Right cardiac atrium (tissue), 5 donors: ENCODE measurements at regions not wholly inside any gene's neighbourhood (a gene's known extent, or its start where the extent isn't known, plus 50 kb on each side); places are given as distances from the start of the nearest gene placed in this dataset.

Source experiments
- ATAC-seq, 2 donors: fragments of 200-7000 bp; cut with Tn5 transposase; one replicate each; pipeline versions ENCODE4 v1.8.0 to v1.9.1; 2020; ENCODE audit warnings: moderate library complexity in 2 of 2, mild to moderate bottlenecking in 1 of 2
- DNase-seq, 3 donors: peaks; one replicate each; pipeline ENCODE4 v3.0.0-alpha.2; 2020
- H3K27ac ChIP-seq: one replicate; pipeline ENCODE4 v1.5.1; 2013; ENCODE audit warnings: mild to moderate bottlenecking, low read length, control low read depth, moderate library complexity
- H3K27me3 ChIP-seq: one replicate; pipeline ENCODE4 v1.6.1; 2013; ENCODE audit not compliant: control insufficient read depth, insufficient read depth
- H3K4me1 ChIP-seq: one replicate; pipeline ENCODE4 v1.6.1; 2013; ENCODE audit warnings: low read length; ENCODE audit not compliant: control insufficient read depth, insufficient read depth
- H3K4me3 ChIP-seq: one replicate; pipeline ENCODE4 v1.5.1; 2013; ENCODE audit warnings: low read length, control low read depth
- H3K9me3 ChIP-seq: one replicate; pipeline ENCODE4 v1.6.1; 2013; ENCODE audit warnings: low read length; ENCODE audit not compliant: control insufficient read depth
- WGBS: extraction: QIAGEN DNeasy Blood & Tissue Kit; methylation state at CpG from one replicate; pipeline ENCODE4 v1.1.7; 2013; 5-methylcytosine and 5-hydroxymethylcytosine counted together
- intact Hi-C, 4 donors: fragments of 100-400 bp; cut with DNase I; formaldehyde crosslinking; loops; one replicate each; pipeline versions ENCODE4 v1.11.0 to v1.14.0; 2022 to 2023
- donor health status: healthy with polysubstance abuse.
- donor health status: DM: no; HTN: yes; CAD: no.
- donor health status: DM: no; HTN: no; CAD: no.
- donor health status: DM: no; HTN: yes; CAD: no; lungs with severe emphysema.
- donor health status: DM: yes; HTN: yes; CAD: no.

- ATAC-seq, result no peak
- H3K27me3 ChIP-seq, result no peaks in the 10 kb centered on the region
- intact Hi-C loops, result loop anchor here in 1 of 4 donors (10.0 kb wide), 1 partner anchor 495 kb away; no protein-coding TSS in a partner anchor
These were observed 392.3 kb downstream of the TMEM135 start for GRCh38 chr11:87429996-87430395.

GRCh38 chr11:87428266-87428665 lies 390.5 kb downstream of the TMEM135 start:
- intact Hi-C loops, result loop anchor here in 1 of 4 donors (10.0 kb wide), 1 partner anchor 493 kb away; no protein-coding TSS in a partner anchor
- H3K4me3 ChIP-seq, result no peak overlapping the region
- H3K27me3 ChIP-seq, result no peaks in the 10 kb centered on the region
- WGBS, result 83% methylated on average over 1 of the region's 1 CpG
- ATAC-seq, result no peak
- H3K27ac ChIP-seq, result no peak overlapping the region
- peaks cover 1% of the 10 kb centered on the region for H3K4me1 ChIP-seq
- DNase-seq, result no peak
- H3K9me3 ChIP-seq, result no peaks in the 10 kb centered on the region

More at GRCh38 chr11:87429996-87430395, 392.3 kb downstream of the TMEM135 start:
- DNase-seq, result no peak
- Histone ChIP-seq H3K4me3 (no peak overlapping the region), H3K4me1 (peaks cover 1% of the 10 kb centered on the region), H3K9me3 (no peaks in the 10 kb centered on the region), H3K27ac (no peak overlapping the region)
- 83% methylated on average over 3 of the region's 3 CpGs for WGBS

DNA sequence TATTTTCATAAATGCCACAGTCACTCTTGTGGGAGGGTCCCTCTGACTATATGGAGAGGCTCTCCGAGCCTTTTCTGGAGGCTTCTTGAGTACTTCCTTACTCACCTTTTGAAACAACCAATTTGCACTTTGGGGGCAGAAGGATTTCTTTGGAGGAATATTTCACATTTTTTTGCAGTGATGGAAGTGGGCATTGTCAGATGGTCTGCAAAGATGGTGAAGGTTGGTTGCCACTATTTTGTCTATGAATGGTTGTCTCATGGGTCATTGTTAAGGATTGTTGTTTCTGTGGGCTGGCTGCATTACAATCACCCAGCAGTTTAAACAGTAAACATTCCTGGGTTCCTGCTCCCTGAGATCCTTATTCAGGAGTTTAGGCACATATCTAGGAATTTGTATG lies 388.2 kb downstream of the TMEM135 start:
- intact Hi-C loops, result loop anchor here in 1 of 4 donors (10.0 kb wide), 1 partner anchor 491 kb away; no protein-coding TSS in a partner anchor
- Histone ChIP-seq H3K27ac (no peak overlapping the region), H3K27me3 (no peaks in the 10 kb centered on the region), H3K9me3 (no peaks in the 10 kb centered on the region), H3K4me3 (no peak overlapping the region), H3K4me1 (no peaks in the 10 kb centered on the region)
- WGBS, result 93% methylated on average over 1 of the region's 1 CpG
- DNase-seq (no peak), ATAC-seq (no peak)

- no peaks in the 10 kb centered on the region for H3K4me1 ChIP-seq
- 94% methylated on average over 5 of the region's 5 CpGs for whole genome bisulfite sequencing
- no peak overlapping the region for H3K27ac ChIP-seq
- H3K27me3 ChIP-seq, result no peaks in the 10 kb centered on the region
- no peak overlapping the region for H3K4me3 ChIP-seq
- intact Hi-C loops, result loop anchor here in 1 of 4 donors (10.0 kb wide), 1 partner anchor 491 kb away; no protein-coding TSS in a partner anchor
- H3K9me3 ChIP-seq, result no peaks in the 10 kb centered on the region
- DNase-seq, result no peak
- no peak for ATAC-seq
These were observed 387.7 kb downstream of the TMEM135 start for GRCh38 chr11:87425391-87425790.

- no peaks in the 10 kb centered on the region for H3K9me3 ChIP-seq
- H3K4me3 ChIP-seq, result no peak overlapping the region
- 59% methylated on average over 3 of the region's 3 CpGs for WGBS
- DNase-seq, result no peak
- no peak overlapping the region for H3K27ac ChIP-seq
- intact Hi-C loops, result loop anchor here in 3 of 4 donors (5.0 to 10.0 kb wide), 2 partner anchors 71 to 488 kb away; no protein-coding TSS in a partner anchor
- H3K4me1 ChIP-seq, result no peaks in the 10 kb centered on the region
- ATAC-seq, result no peak
- no peaks in the 10 kb centered on the region for H3K27me3 ChIP-seq
These were observed 385.4 kb downstream of the TMEM135 start for GRCh38 chr11:87423161-87423560.

DNA sequence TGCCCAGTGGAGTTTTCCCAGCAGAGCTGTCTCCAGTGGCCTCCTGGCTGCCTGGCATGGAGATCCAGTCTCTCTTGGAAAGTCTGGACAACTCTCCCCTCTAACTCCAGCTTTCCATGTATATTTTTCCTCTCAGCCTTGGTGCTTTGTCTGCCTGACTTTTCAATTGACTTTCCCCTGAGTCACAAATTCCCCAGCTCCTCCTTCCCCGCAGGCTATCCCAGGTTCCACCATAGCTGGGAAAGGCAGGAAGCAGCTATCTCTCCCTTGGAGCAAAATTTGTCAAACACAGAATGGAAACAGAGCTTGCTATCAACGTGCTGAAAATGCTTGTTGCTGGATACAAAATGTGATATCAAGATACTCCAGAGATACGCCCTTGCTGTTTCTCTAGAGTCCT lies 384.8 kb downstream of the TMEM135 start:
- Histone ChIP-seq H3K27me3 (no peaks in the 10 kb centered on the region), H3K4me1 (no peaks in the 10 kb centered on the region), H3K4me3 (no peak overlapping the region), H3K9me3 (no peaks in the 10 kb centered on the region), H3K27ac (no peak overlapping the region)
- 61% methylated on average over 3 of the region's 3 CpGs for WGBS
- ATAC-seq (peak; percentile 27 to 78), DNase-seq (no peak)
- intact Hi-C loops, result loop anchor here in 3 of 4 donors (5.0 to 10.0 kb wide), 2 partner anchors 70 to 488 kb away; no protein-coding TSS in a partner anchor

DNA sequence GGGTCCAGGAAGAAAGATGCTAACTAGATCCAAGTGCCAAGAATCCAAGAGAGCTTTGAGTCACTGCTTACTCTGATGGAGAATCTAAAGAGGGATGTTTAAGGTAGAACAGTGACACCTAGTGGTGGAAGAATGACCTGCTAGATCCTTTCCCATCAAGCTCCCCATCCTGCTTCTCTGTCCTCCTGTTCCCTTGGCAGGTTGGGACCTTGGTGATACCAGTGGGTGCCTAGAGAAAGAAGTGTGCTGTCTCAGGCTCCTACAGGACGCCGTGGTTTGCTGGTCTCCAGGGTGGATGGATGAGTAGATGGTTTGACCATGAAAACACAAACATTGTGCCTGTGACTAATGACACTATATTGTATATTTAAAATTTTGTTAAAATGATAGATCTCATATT lies 383.7 kb downstream of the TMEM135 start:
- intact Hi-C loops, result loop anchor here (2.0 to 10.0 kb wide), 3 partner anchors 69 to 487 kb away; no protein-coding TSS in a partner anchor
- DNase-seq, result no peak
- WGBS, result 35% methylated on average over 2 of the region's 2 CpGs

GRCh38 chr11:87417951-87418350 lies 380.2 kb downstream of the TMEM135 start:
- Histone ChIP-seq H3K9me3 (no peaks in the 10 kb centered on the region), H3K27me3 (no peaks in the 10 kb centered on the region), H3K27ac (no peak overlapping the region), H3K4me3 (no peak overlapping the region), H3K4me1 (no peaks in the 10 kb centered on the region)
- ATAC-seq (no peak), DNase-seq (no peak)
- intact Hi-C loops, result no loop called here

More for the DNA sequence above, 383.7 kb downstream of the TMEM135 start:
- peak; percentile 86 to 88 for ATAC-seq
- Histone ChIP-seq H3K27me3 (no peaks in the 10 kb centered on the region), H3K9me3 (no peaks in the 10 kb centered on the region), H3K4me1 (no peaks in the 10 kb centered on the region), H3K4me3 (no peak overlapping the region), H3K27ac (no peak overlapping the region)

GRCh38 chr11:87405843-87406242 lies 368.1 kb downstream of the TMEM135 start:
- Histone ChIP-seq H3K4me3 (no peak overlapping the region), H3K27me3 (no peaks in the 10 kb centered on the region), H3K27ac (no peak overlapping the region), H3K4me1 (no peaks in the 10 kb centered on the region), H3K9me3 (no peaks in the 10 kb centered on the region)
- intact Hi-C loops, result no loop called here
- 63% methylated on average over 3 of the region's 3 CpGs for WGBS
- ATAC-seq (peak; percentile 88 to 92), DNase-seq (peak; percentile 43 to 70 (median 68))

- ATAC-seq (peak in 1 of 2 donors; percentile 65), DNase-seq (peak in 1 of 3 donors; percentile 22)
- Histone ChIP-seq H3K9me3 (no peaks in the 10 kb centered on the region), H3K4me3 (no peak overlapping the region), H3K27me3 (no peaks in the 10 kb centered on the region), H3K27ac (no peak overlapping the region), H3K4me1 (no peaks in the 10 kb centered on the region)
- 42% methylated on average over 2 of the region's 2 CpGs for WGBS
- intact Hi-C loops, result no loop called here
These were observed 367.6 kb downstream of the TMEM135 start for GRCh38 chr11:87405356-87405755.

GRCh38 chr11:87401653-87402052 lies 363.9 kb downstream of the TMEM135 start:
- WGBS, result 73% methylated on average over 1 of the region's 1 CpG
- intact Hi-C loops, result no loop called here
- no peak for DNase-seq

DNA sequence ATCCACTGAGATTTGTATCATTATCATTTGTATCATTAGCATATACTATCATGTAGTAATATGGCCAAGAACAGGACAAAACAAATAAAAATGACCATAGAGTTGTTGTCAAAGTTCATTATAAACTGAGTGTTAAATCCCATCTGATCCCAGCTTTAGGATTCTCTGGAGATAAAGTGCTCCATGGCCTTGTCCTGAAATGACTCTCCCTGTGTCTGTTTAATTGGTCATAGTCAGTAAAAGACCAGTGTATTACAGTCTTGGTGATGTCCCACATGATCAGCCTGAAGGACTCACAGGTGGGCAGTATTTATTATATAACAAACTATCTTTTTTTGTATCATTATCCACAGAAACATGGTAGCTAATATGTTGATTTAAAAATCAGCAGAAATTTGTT lies 361.6 kb downstream of the TMEM135 start:
- DNase-seq, result no peak
- no peaks in the 10 kb centered on the region for H3K4me1 ChIP-seq
- no peak overlapping the region for H3K27ac ChIP-seq
- no peaks in the 10 kb centered on the region for H3K27me3 ChIP-seq
- H3K9me3 ChIP-seq, result no peaks in the 10 kb centered on the region
- H3K4me3 ChIP-seq, result no peak overlapping the region
- peak in 1 of 2 donors; percentile 49 for ATAC-seq
- intact Hi-C loops, result no loop called here

More at GRCh38 chr11:87401653-87402052, 363.9 kb downstream of the TMEM135 start:
- no peak for ATAC-seq
- no peaks in the 10 kb centered on the region for H3K4me1 ChIP-seq
- H3K27me3 ChIP-seq, result no peaks in the 10 kb centered on the region
- H3K27ac ChIP-seq, result no peak overlapping the region
- H3K9me3 ChIP-seq, result no peaks in the 10 kb centered on the region
- H3K4me3 ChIP-seq, result no peak overlapping the region
